PFSK-1 (cell line): ENCODE measurements at regions not wholly inside any gene's neighbourhood (a gene's known extent, or its start where the extent isn't known, plus 50 kb on each side); places are given as distances from the start of the nearest gene placed in this dataset.

Experiments
- POLR2AphosphoS5 ChIP-seq: IDR thresholded peaks from 2 replicates; pipeline ENCODE4 v1.6.1; 2012; ENCODE audit warnings: low read depth, mild to moderate bottlenecking, control low read depth, low read length, moderate library complexity
- SIN3A ChIP-seq: IDR thresholded peaks from 2 replicates; pipeline ENCODE4 v1.6.1; 2012; ENCODE audit warnings: mild to moderate bottlenecking, low read length, moderate library complexity, borderline replicate concordance; ENCODE audit not compliant: insufficient read depth
- TAF1 ChIP-seq: IDR thresholded peaks from 2 replicates; pipeline ENCODE4 v1.6.1; 2012; ENCODE audit warnings: low read length, control low read depth, borderline replicate concordance; ENCODE audit not compliant: insufficient read depth

DNA sequence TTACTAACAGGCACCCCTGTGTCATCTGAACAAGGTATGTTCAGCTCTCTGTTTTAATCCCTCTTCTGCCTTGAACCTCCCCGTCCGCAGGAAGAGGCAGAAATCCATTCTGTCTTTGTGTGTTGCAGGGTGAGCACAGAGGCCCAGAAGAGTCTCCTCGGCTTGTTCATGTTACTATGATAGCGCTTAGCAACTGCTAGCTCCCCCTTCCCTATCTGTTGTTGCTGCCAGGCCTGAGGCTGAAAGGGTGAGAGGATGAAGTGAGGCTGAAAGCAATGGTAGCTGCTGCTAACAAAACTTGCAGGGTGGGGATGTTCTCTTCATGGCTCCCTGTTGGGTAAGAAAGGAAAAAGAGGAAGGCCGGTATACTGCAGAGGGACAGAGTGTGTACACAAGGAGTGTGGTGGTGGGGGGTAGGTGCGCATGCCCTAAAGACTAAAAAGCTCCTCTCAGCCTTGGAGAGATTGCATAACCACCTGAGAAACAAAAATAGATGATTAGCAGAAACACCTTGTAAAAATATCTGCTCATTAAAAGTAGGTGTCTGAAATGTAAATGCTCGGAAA is 55.2 kb upstream of the CITED2 start:
- TF ChIP-seq TAF1 (no peak), SIN3A (no peak), POLR2AphosphoS5 (no peak)
